B cell (primary cell): ENCODE measurements at regions not wholly inside any gene's neighbourhood (a gene's known extent, or its start where the extent isn't known, plus 50 kb on each side); places are given as distances from the start of the nearest gene placed in this dataset.

ENCODE experiments used
- ATAC-seq: fragments of 200-7000 bp; cut with Tn5 transposase; one replicate; pipeline ENCODE4 v1.10.0; 2021; ENCODE audit warnings: low read depth, mild to moderate bottlenecking, moderate number of reproducible peaks, moderate library complexity
- CTCF ChIA-PET: fragments of 350-600 bp; sonication (Branson Sonifier 250); formaldehyde crosslinking; loops from one replicate; lab custom pipeline; 2021; ENCODE audit warnings: antibody characterized with exemption, inconsistent platforms; lab: Charles Lee
- POLR2A ChIA-PET: fragments of 350-600 bp; sonication (Branson Sonifier 250); formaldehyde crosslinking; loops from one replicate; lab custom pipeline; 2021; ENCODE audit warnings: antibody characterized with exemption; lab: Charles Lee
- DNase-seq: peaks from one replicate; pipeline ENCODE4 v3.0.0; 2013
- H2AFZ ChIP-seq: 2 replicates; pipeline ENCODE4 v1.6.1; 2012; ENCODE audit warnings: mild to moderate bottlenecking, low read depth, low read length; ENCODE audit not compliant: insufficient read depth, poor library complexity, severe bottlenecking
- H3K27ac ChIP-seq, 2 donors: 1 replicate in 1 of 2; 2 replicates in 1 of 2; pipeline ENCODE4 v1.5.1; 2012 to 2013; ENCODE audit warnings: low read length in 2 of 2, mild to moderate bottlenecking in 2 of 2, moderate library complexity in 1 of 2
- H3K27me3 ChIP-seq, 4 experiments: fragments of 200-600 bp in 1 of 4; sonication (generic) in 1 of 4; replicated peaks in 1 of 4; 1 replicate in 2 of 4; 2 replicates in 2 of 4; pipeline versions ENCODE4 v1.6.1 to v1.7.0; 2013 to 2016; ENCODE audit warnings: low read length in 3 of 4, mild to moderate bottlenecking in 2 of 4, mixed read lengths in 1 of 4, moderate library complexity in 1 of 4; ENCODE audit not compliant: insufficient read depth in 4 of 4, control insufficient read depth in 3 of 4; ENCODE audit errors: control extremely low read depth in 1 of 4
- H3K36me3 ChIP-seq, 2 experiments: replicated peaks in 1 of 2; 1 replicate in 1 of 2; 2 replicates in 1 of 2; pipeline versions ENCODE4 v1.6.1 to v1.7.1; 2013; ENCODE audit warnings: low read length in 1 of 2; ENCODE audit not compliant: insufficient read depth in 2 of 2, control insufficient read depth in 1 of 2; ENCODE audit errors: control extremely low read depth in 1 of 2, extremely low read depth in 1 of 2
- H3K4me1 ChIP-seq, 2 donors: fragments of 200-600 bp in 1 of 2; sonication (generic) in 1 of 2; 1 replicate in 1 of 2; 2 replicates in 1 of 2; pipeline versions ENCODE4 v1.5.1 to v1.6.1; 2013 to 2017; ENCODE audit warnings: low read length in 2 of 2; ENCODE audit not compliant: control insufficient read depth in 2 of 2, insufficient read depth in 2 of 2
- H3K4me2 ChIP-seq: replicated peaks from 2 replicates; pipeline ENCODE3; 2012; ENCODE audit warnings: mild to moderate bottlenecking, low read depth, low read length; ENCODE audit not compliant: poor library complexity, severe bottlenecking
- H3K4me3 ChIP-seq, 5 experiments: fragments of 200-600 bp in 1 of 5; sonication (generic) in 1 of 5; 1 replicate in 3 of 5; 2 replicates in 2 of 5; pipeline versions ENCODE4 v1.5.1 to v1.7.0; 2011 to 2016; ENCODE audit warnings: low read length in 4 of 5, mild to moderate bottlenecking in 4 of 5, low read depth in 2 of 5, control low read depth in 1 of 5, moderate library complexity in 1 of 5; ENCODE audit not compliant: insufficient read depth in 1 of 5; ENCODE audit errors: control extremely low read depth in 1 of 5, extremely low read depth in 1 of 5
- H3K79me2 ChIP-seq: fragments of 200-600 bp; sonication (generic); one replicate; pipeline ENCODE4 v1.6.0; 2016; ENCODE audit warnings: low read length; ENCODE audit not compliant: control insufficient read depth, insufficient read depth
- H3K9ac ChIP-seq: fragments of 200-600 bp; sonication (generic); 2 replicates; pipeline ENCODE4 v1.6.1; 2017; ENCODE audit warnings: mild to moderate bottlenecking, low read length, moderate library complexity
- H3K9me3 ChIP-seq, 3 donors: one replicate each; pipeline versions ENCODE4 v1.6.1 to v1.7.1; 2013; ENCODE audit warnings: low read length in 2 of 3; ENCODE audit not compliant: control insufficient read depth in 2 of 3, insufficient read depth in 1 of 3; ENCODE audit errors: control extremely low read depth in 1 of 3
- H4K20me1 ChIP-seq: 2 replicates; pipeline ENCODE4 v1.6.0; 2012; ENCODE audit warnings: mild to moderate bottlenecking, low read length; ENCODE audit not compliant: insufficient read depth, control insufficient read depth, poor library complexity, severe bottlenecking
- H3K27ac Mint-ChIP-seq: one replicate; pipeline ENCODE4 v1.8.0; 2021; ENCODE audit warnings: mixed read lengths
- H3K27me3 Mint-ChIP-seq: one replicate; pipeline ENCODE4 v1.8.0; 2021; ENCODE audit warnings: mixed read lengths
- H3K4me1 Mint-ChIP-seq: one replicate; pipeline ENCODE4 v1.8.0; 2021; ENCODE audit warnings: mixed read lengths
- H3K4me3 Mint-ChIP-seq: one replicate; pipeline ENCODE4 v1.8.0; 2021; ENCODE audit warnings: mixed read lengths
- H3K9me3 Mint-ChIP-seq: one replicate; pipeline ENCODE4 v1.8.0; 2022; ENCODE audit warnings: mixed read lengths; ENCODE audit not compliant: insufficient read depth
- EZH2 ChIP-seq: IDR thresholded peaks from 2 replicates; pipeline ENCODE4 v1.6.1; 2012; ENCODE audit warnings: borderline replicate concordance, low read depth, mild to moderate bottlenecking, moderate library complexity, low read length; ENCODE audit not compliant: insufficient read depth, poor library complexity, severe bottlenecking
- WGBS: methylation state at CpG from one replicate; pipeline ENCODE4 v1.1.5; 2013; ENCODE audit warnings: missing lambda C conversion rate; ENCODE audit not compliant: insufficient coverage; 5-methylcytosine and 5-hydroxymethylcytosine counted together
- intact Hi-C: fragments of 100-400 bp; cut with micrococcal nuclease; formaldehyde crosslinking; loops from one replicate; pipeline ENCODE4 v1.10.0; 2022
- TF ChIP-seq, protein P1 (sequence below): fragments of 200-600 bp; IDR thresholded peaks from one replicate; pipeline ENCODE4 v1.8.0; 2022; ENCODE audit warnings: antibody characterized with exemption, mild to moderate bottlenecking

GRCh38 chr6:141594874-141595273 is 537.9 kb upstream of the GJE1 start:
- no peaks in the 10 kb centered on the region for H3K27me3 ChIP-seq
- Mint-ChIP-seq H3K9me3 (no peaks in the 10 kb centered on the region), H3K27ac (no peak overlapping the region), H3K4me3 (no peak overlapping the region), H3K4me1 (no peaks in the 10 kb centered on the region), H3K27me3 (no peaks in the 10 kb centered on the region)
- H3K4me3 ChIP-seq = no peak overlapping the region
- no peaks in the 10 kb centered on the region for H3K9me3 ChIP-seq
- H3K27ac ChIP-seq = no peak overlapping the region
- no peak overlapping the region for H3K9ac ChIP-seq
- H3K79me2 ChIP-seq = no peaks in the 10 kb centered on the region
- H3K4me2 ChIP-seq = no peak overlapping the region
- intact Hi-C loops = no loop called here
- DNase-seq (no peak), ATAC-seq (no peak)
- H2AFZ ChIP-seq = no peak overlapping the region
- H4K20me1 ChIP-seq = no peaks in the 10 kb centered on the region
- no peak for TF ChIP-seq EZH2
- TF ChIP-seq, protein P1, sequence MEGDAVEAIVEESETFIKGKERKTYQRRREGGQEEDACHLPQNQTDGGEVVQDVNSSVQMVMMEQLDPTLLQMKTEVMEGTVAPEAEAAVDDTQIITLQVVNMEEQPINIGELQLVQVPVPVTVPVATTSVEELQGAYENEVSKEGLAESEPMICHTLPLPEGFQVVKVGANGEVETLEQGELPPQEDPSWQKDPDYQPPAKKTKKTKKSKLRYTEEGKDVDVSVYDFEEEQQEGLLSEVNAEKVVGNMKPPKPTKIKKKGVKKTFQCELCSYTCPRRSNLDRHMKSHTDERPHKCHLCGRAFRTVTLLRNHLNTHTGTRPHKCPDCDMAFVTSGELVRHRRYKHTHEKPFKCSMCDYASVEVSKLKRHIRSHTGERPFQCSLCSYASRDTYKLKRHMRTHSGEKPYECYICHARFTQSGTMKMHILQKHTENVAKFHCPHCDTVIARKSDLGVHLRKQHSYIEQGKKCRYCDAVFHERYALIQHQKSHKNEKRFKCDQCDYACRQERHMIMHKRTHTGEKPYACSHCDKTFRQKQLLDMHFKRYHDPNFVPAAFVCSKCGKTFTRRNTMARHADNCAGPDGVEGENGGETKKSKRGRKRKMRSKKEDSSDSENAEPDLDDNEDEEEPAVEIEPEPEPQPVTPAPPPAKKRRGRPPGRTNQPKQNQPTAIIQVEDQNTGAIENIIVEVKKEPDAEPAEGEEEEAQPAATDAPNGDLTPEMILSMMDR = no peak
- ChIA-PET CTCF (no interaction called here), POLR2A (no interaction called here)
- no peaks in the 10 kb centered on the region for H3K4me1 ChIP-seq
- no peaks in the 10 kb centered on the region for H3K36me3 ChIP-seq

DNA sequence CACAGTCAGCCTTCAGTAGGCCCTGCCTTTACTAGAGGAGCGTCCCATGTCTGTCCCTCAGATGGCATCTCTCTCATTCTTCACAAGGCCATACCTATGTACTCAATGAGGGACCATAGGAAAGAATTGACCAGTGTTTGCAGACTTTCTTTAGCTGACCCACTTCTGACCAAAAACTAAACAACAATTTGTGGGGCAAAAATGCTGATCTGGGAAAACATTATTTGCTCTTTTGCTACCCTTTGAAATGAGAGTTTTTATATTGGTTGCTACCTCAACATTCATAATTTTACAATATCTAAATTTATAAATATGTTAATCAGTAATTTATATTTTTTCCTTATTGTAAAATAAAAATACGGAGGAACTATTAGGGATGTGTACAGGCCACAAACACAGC is 539.4 kb upstream of the GJE1 start:
- Mint-ChIP-seq H3K4me3 (no peak overlapping the region), H3K27me3 (no peaks in the 10 kb centered on the region), H3K4me1 (no peaks in the 10 kb centered on the region), H3K27ac (no peak overlapping the region), H3K9me3 (no peaks in the 10 kb centered on the region)
- Histone ChIP-seq H3K27me3 (no peaks in the 10 kb centered on the region), H3K27ac (no peak overlapping the region), H4K20me1 (no peaks in the 10 kb centered on the region), H3K79me2 (no peaks in the 10 kb centered on the region), H3K4me3 (no peak overlapping the region), H3K36me3 (no peaks in the 10 kb centered on the region), H3K9me3 (no peaks in the 10 kb centered on the region), H3K4me2 (no peak overlapping the region), H3K4me1 (no peaks in the 10 kb centered on the region), H3K9ac (no peak overlapping the region), H2AFZ (no peak overlapping the region)
- ATAC-seq = no peak
- no peak for DNase-seq
- 33% methylated on average over 1 of the region's 2 CpGs for WGBS
- intact Hi-C loops = no loop called here
- CTCF ChIA-PET = no interaction called here
- POLR2A ChIA-PET = no interaction called here
- no peak for TF ChIP-seq EZH2
- TF ChIP-seq, protein P1 = no peak
